Mesendoderm (in vitro differentiated cells): ENCODE measurements at regions not wholly inside any gene's neighbourhood (a gene's known extent, or its start where the extent isn't known, plus 50 kb on each side); places are given as distances from the start of the nearest gene placed in this dataset.
"Not testable (repeated sequence)": the region's sequence is repeated elsewhere in the genome, so short reads cannot be mapped to it uniquely, and the experiment has no call there.

Experiments used
- DNase-seq: peaks from one replicate; pipeline ENCODE4 v3.0.0; 2013
- H2AK5ac ChIP-seq: 2 replicates; pipeline ENCODE4 v1.6.1; 2013; ENCODE audit warnings: low read length, inconsistent platforms
- H2BK120ac ChIP-seq: 2 replicates; pipeline ENCODE4 v1.6.1; 2013; ENCODE audit warnings: low read depth, mild to moderate bottlenecking, low read length, moderate library complexity, mixed read lengths
- H2BK15ac ChIP-seq: replicated peaks from 2 replicates; pipeline ENCODE4 v1.6.1; 2013; ENCODE audit warnings: low read depth, mild to moderate bottlenecking, moderate library complexity
- H2BK5ac ChIP-seq: 2 replicates; pipeline ENCODE4 v1.6.1; 2013; ENCODE audit warnings: low read length, inconsistent platforms
- H3K18ac ChIP-seq: 2 replicates; pipeline ENCODE4 v1.6.1; 2013; ENCODE audit warnings: mild to moderate bottlenecking, low read length, mixed read lengths
- H3K23ac ChIP-seq: one replicate; pipeline ENCODE4 v1.6.1; 2013; ENCODE audit warnings: low read length
- H3K27ac ChIP-seq: 2 replicates; pipeline ENCODE4 v1.5.1; 2013; ENCODE audit warnings: low read depth, mild to moderate bottlenecking, inconsistent platforms, low read length, moderate library complexity
- H3K27me3 ChIP-seq: 2 replicates; pipeline ENCODE4 v1.6.1; 2013; ENCODE audit warnings: low read length, control low read depth, mild to moderate bottlenecking, inconsistent platforms; ENCODE audit not compliant: insufficient read depth, poor library complexity
- H3K36me3 ChIP-seq: 2 replicates; pipeline ENCODE4 v1.6.1; 2013; ENCODE audit warnings: low read length, inconsistent platforms; ENCODE audit not compliant: control insufficient read depth, insufficient read depth
- H3K4ac ChIP-seq: one replicate; pipeline ENCODE4 v1.6.1; 2013; ENCODE audit warnings: low read depth, mild to moderate bottlenecking, low read length, moderate library complexity
- H3K4me1 ChIP-seq: 2 replicates; pipeline ENCODE4 v1.6.1; 2013; ENCODE audit warnings: low read depth, low read length, inconsistent platforms; ENCODE audit not compliant: control insufficient read depth
- H3K4me2 ChIP-seq: 2 replicates; pipeline ENCODE4 v1.6.1; 2013; ENCODE audit warnings: low read length
- H3K4me3 ChIP-seq: 2 replicates; pipeline ENCODE4 v1.5.1; 2013; ENCODE audit warnings: mild to moderate bottlenecking, low read length
- H3K56ac ChIP-seq: one replicate; pipeline ENCODE4 v1.6.1; 2013; ENCODE audit warnings: low read length
- H3K79me1 ChIP-seq: 2 replicates; pipeline ENCODE4 v1.6.1; 2013; ENCODE audit warnings: low read length, inconsistent platforms
- H3K79me2 ChIP-seq: 2 replicates; pipeline ENCODE4 v1.6.1; 2013; ENCODE audit warnings: mild to moderate bottlenecking, low read length; ENCODE audit not compliant: control insufficient read depth, insufficient read depth
- H3K9ac ChIP-seq: 2 replicates; pipeline ENCODE4 v1.6.1; 2013; ENCODE audit warnings: low read length, inconsistent platforms
- H4K5ac ChIP-seq: one replicate; pipeline ENCODE4 v1.6.1; 2013; ENCODE audit warnings: low read length
- H4K8ac ChIP-seq: one replicate; pipeline ENCODE4 v1.6.1; 2013; ENCODE audit warnings: low read depth, mild to moderate bottlenecking, control low read depth, low read length, moderate library complexity
- WGBS: extraction: QIAGEN DNeasy Blood & Tissue Kit; methylation state at CpG from one replicate; pipeline ENCODE4 v1.1.7; 2013; ENCODE audit warnings: low lambda C conversion rate, missing lambda C conversion rate; ENCODE audit not compliant: insufficient coverage; ENCODE audit errors: extremely low coverage; 5-methylcytosine and 5-hydroxymethylcytosine counted together

- no peak overlapping the region for H2AK5ac ChIP-seq
- H4K5ac ChIP-seq = no peak overlapping the region
- no peak overlapping the region for H3K4me3 ChIP-seq
- no peaks in the 10 kb centered on the region for H3K79me2 ChIP-seq
- no peak overlapping the region for H2BK120ac ChIP-seq
- H2BK15ac ChIP-seq = no peak overlapping the region
- H3K36me3 ChIP-seq = no peaks in the 10 kb centered on the region
- no CpG with 5 or more reads among the region's 10 CpGs for WGBS
- DNase-seq = no peak
- no peaks in the 10 kb centered on the region for H3K79me1 ChIP-seq
- no peak overlapping the region for H3K4me2 ChIP-seq
- no peaks in the 10 kb centered on the region for H3K27me3 ChIP-seq
- no peak overlapping the region for H4K8ac ChIP-seq
- no peak overlapping the region for H3K4ac ChIP-seq
- H3K23ac ChIP-seq = no peak overlapping the region
- no peak overlapping the region for H2BK5ac ChIP-seq
- no peak overlapping the region for H3K18ac ChIP-seq
- no peak overlapping the region for H3K9ac ChIP-seq
- no peaks in the 10 kb centered on the region for H3K4me1 ChIP-seq
- no peak overlapping the region for H3K27ac ChIP-seq
- H3K56ac ChIP-seq = no peak overlapping the region
These were observed 130.7 kb downstream of the TUBA3C start for GRCh38 chr13:19050901-19051300.

- not testable (repeated sequence) for H3K27ac ChIP-seq, H3K9ac ChIP-seq, H2AK5ac ChIP-seq, H3K79me2 ChIP-seq, H3K4me2 ChIP-seq, H3K23ac ChIP-seq, H3K36me3 ChIP-seq, DNase-seq, H3K4ac ChIP-seq, H3K79me1 ChIP-seq, H3K27me3 ChIP-seq, H3K4me1 ChIP-seq, H3K4me3 ChIP-seq, H3K18ac ChIP-seq, H2BK120ac ChIP-seq, H2BK5ac ChIP-seq, H4K5ac ChIP-seq, H4K8ac ChIP-seq, H3K56ac ChIP-seq, H2BK15ac ChIP-seq
- WGBS = no CpG with 5 or more reads among the region's 13 CpGs
These were observed 132.0 kb downstream of the TUBA3C start for GRCh38 chr13:19049624-19050023.

GRCh38 chr13:19048381-19048780, 133.2 kb downstream of the TUBA3C start:
- Histone ChIP-seq H3K4me1 (no peaks in the 10 kb centered on the region), H3K56ac (no peak overlapping the region), H3K4ac (no peak overlapping the region), H3K79me2 (no peaks in the 10 kb centered on the region), H3K9ac (no peak overlapping the region), H3K79me1 (no peaks in the 10 kb centered on the region), H2AK5ac (no peak overlapping the region), H3K4me2 (no peak overlapping the region), H3K4me3 (no peak overlapping the region), H2BK15ac (no peak overlapping the region), H3K27me3 (no peaks in the 10 kb centered on the region), H2BK120ac (no peak overlapping the region), H4K5ac (no peak overlapping the region), H3K27ac (no peak overlapping the region), H3K36me3 (no peaks in the 10 kb centered on the region), H3K23ac (no peak overlapping the region), H2BK5ac (no peak overlapping the region), H3K18ac (no peak overlapping the region), H4K8ac (no peak overlapping the region)
- WGBS = no CpG with 5 or more reads among the region's 15 CpGs
- DNase-seq = no peak

- Histone ChIP-seq H2BK5ac (no peak overlapping the region), H3K27ac (no peak overlapping the region), H3K18ac (no peak overlapping the region), H3K4ac (no peak overlapping the region), H2BK15ac (no peak overlapping the region), H3K27me3 (no peaks in the 10 kb centered on the region), H3K23ac (no peak overlapping the region), H4K8ac (no peak overlapping the region), H3K36me3 (no peaks in the 10 kb centered on the region), H3K79me1 (no peaks in the 10 kb centered on the region), H3K9ac (no peak overlapping the region), H3K56ac (no peak overlapping the region), H3K4me1 (no peaks in the 10 kb centered on the region), H3K79me2 (no peaks in the 10 kb centered on the region), H3K4me3 (no peak overlapping the region), H2BK120ac (no peak overlapping the region), H3K4me2 (no peak overlapping the region), H4K5ac (no peak overlapping the region), H2AK5ac (no peak overlapping the region)
- WGBS = no CpG with 5 or more reads among the region's 2 CpGs
- DNase-seq = no peak
These were observed 158.5 kb downstream of the TUBA3C start for GRCh38 chr13:19023115-19023514.

GRCh38 chr13:19020988-19021387, 160.6 kb downstream of the TUBA3C start:
- H3K23ac ChIP-seq = no peak overlapping the region
- H3K4ac ChIP-seq = no peak overlapping the region
- H3K4me1 ChIP-seq = no peaks in the 10 kb centered on the region
- no peak overlapping the region for H2BK5ac ChIP-seq
- H2BK120ac ChIP-seq = no peak overlapping the region
- no peak overlapping the region for H3K56ac ChIP-seq
- no peaks in the 10 kb centered on the region for H3K79me2 ChIP-seq
- no peaks in the 10 kb centered on the region for H3K79me1 ChIP-seq
- no peak overlapping the region for H3K4me3 ChIP-seq
- H4K5ac ChIP-seq = no peak overlapping the region
- no peak overlapping the region for H4K8ac ChIP-seq
- H3K27ac ChIP-seq = no peak overlapping the region
- H3K4me2 ChIP-seq = no peak overlapping the region
- H3K9ac ChIP-seq = no peak overlapping the region
- no peaks in the 10 kb centered on the region for H3K27me3 ChIP-seq
- WGBS = 100% methylated on average over 3 of the region's 4 CpGs
- no peak overlapping the region for H2BK15ac ChIP-seq
- no peak overlapping the region for H3K18ac ChIP-seq
- no peak overlapping the region for H2AK5ac ChIP-seq
- DNase-seq = no peak
- H3K36me3 ChIP-seq = no peaks in the 10 kb centered on the region

GRCh38 chr13:18998389-18998788, 183.2 kb downstream of the TUBA3C start:
- WGBS = no CpG with 5 or more reads among the region's 6 CpGs
- H3K9ac ChIP-seq = no peak overlapping the region
- H3K4ac ChIP-seq = no peak overlapping the region
- H4K8ac ChIP-seq = no peak overlapping the region
- H2BK120ac ChIP-seq = no peak overlapping the region
- H2AK5ac ChIP-seq = no peak overlapping the region
- H3K79me2 ChIP-seq = no peaks in the 10 kb centered on the region
- no peaks in the 10 kb centered on the region for H3K36me3 ChIP-seq
- H3K79me1 ChIP-seq = no peaks in the 10 kb centered on the region
- no peak overlapping the region for H2BK15ac ChIP-seq
- no peak overlapping the region for H2BK5ac ChIP-seq
- no peak overlapping the region for H3K56ac ChIP-seq
- DNase-seq = no peak
- H3K18ac ChIP-seq = no peak overlapping the region
- H3K23ac ChIP-seq = no peak overlapping the region
- no peak overlapping the region for H3K4me3 ChIP-seq
- H3K27me3 ChIP-seq = no peaks in the 10 kb centered on the region
- no peaks in the 10 kb centered on the region for H3K4me1 ChIP-seq
- no peak overlapping the region for H3K27ac ChIP-seq
- no peak overlapping the region for H4K5ac ChIP-seq
- no peak overlapping the region for H3K4me2 ChIP-seq
